ENCODE measurements at regions not wholly inside any gene's neighbourhood (a gene's known extent, or its start where the extent isn't known, plus 50 kb on each side); places are given as distances from the start of the nearest gene placed in this dataset.

DNA sequence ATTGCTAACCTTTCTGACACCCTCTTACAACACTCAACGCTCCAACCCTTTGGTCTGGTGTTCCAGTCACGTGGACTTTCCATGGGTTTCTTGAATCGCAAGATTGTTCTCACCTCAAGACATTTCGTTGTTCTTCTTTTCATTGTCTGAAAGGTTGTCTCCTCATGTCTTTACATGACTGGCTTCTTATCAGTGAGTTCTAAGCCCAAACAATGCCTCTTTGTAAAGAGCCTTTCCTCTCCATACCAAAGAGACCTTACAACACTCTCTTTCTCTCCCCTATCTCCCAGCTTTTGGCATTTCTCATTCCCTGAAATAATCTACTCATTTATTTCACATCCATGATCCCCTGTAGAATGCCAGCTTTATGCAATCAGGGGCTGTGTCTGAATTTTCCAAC is 1144.8 kb downstream of the AACS start:
- H3K27ac ChIP-seq = no peak overlapping the region
- no peak for TF ChIP-seq CTCF (IDR thresholded peaks at IDR 0.05)
- no peak for TF ChIP-seq ZFX (IDR thresholded peaks at IDR 0.05; ENCODE audit: borderline replicate concordance)

GRCh38 chr12:126210448-126210847 is 1145.2 kb downstream of the AACS start:
- H3K27ac ChIP-seq = no peak overlapping the region
- TF ChIP-seq ZFX (IDR thresholded peaks at IDR 0.05; ENCODE audit: borderline replicate concordance) = no peak

DNA sequence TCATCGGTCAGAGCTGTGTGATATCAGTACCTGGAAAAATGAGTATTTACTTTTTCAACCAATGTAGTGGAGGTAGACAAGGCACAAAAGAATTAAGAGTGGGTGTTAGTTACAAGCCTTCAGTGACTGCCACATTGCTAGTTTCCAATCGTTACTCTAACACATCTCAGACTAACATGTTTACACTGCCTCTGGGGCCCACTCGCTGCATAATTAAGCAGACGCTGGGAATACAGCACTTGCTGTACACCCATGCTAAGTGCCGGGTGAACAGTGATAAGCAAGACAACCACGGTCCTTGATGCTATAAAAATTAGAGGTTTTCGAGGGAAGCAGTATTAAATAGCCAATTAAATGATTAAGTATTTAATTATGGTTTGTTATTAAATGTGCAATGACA is 1147.6 kb downstream of the AACS start:
- no peak overlapping the region for H3K27ac ChIP-seq
- TF ChIP-seq CTCF (IDR thresholded peaks at IDR 0.05) (no peak), ZFX (IDR thresholded peaks at IDR 0.05; ENCODE audit: borderline replicate concordance) (no peak)

DNA sequence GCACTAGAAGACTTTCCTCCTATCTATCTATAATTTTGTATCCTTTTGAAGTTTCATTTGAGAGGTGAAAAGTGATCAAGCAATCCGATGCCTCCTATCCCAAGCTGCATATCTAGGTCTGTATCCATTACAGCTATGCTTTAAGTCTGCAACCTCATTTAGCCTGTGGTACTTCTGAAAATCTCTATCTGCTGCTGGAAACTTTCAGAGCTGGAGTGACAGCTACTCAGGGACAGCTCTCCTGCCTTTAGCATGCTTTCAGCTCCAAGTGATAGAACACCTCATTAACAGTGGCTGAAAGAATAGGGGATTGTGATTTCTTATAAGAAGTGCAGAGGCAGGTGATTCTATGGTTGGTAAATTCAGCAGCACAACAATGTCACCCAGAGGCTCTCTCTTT is 1153.5 kb downstream of the AACS start:
- TF ChIP-seq CTCF (IDR thresholded peaks at IDR 0.05) = no peak
- no peak for TF ChIP-seq ZFX (IDR thresholded peaks at IDR 0.05; ENCODE audit: borderline replicate concordance)
- H3K27ac ChIP-seq = no peak overlapping the region

DNA sequence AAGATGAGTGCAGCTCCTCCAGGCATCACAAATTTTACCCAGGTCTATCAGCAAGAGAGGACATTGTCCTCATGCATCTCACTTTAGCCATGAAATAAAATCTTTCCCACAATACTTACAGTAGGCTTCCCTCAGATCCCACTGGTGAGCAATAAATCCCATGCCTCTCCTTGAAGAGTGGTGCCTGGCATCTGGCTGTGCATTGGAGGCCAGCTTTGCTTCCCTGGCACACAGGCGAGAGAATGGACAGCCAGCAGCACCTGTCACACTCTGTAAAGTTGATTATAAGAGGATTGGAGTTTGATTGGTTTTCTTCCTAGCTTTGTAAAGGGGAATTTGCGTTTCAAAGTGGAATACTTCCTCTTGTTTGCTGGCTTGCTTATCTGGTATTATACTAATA is 1153.9 kb downstream of the AACS start:
- TF ChIP-seq CTCF (IDR thresholded peaks at IDR 0.05) = no peak
- TF ChIP-seq ZFX (IDR thresholded peaks at IDR 0.05; ENCODE audit: borderline replicate concordance) = no peak
- no peak overlapping the region for H3K27ac ChIP-seq

DNA sequence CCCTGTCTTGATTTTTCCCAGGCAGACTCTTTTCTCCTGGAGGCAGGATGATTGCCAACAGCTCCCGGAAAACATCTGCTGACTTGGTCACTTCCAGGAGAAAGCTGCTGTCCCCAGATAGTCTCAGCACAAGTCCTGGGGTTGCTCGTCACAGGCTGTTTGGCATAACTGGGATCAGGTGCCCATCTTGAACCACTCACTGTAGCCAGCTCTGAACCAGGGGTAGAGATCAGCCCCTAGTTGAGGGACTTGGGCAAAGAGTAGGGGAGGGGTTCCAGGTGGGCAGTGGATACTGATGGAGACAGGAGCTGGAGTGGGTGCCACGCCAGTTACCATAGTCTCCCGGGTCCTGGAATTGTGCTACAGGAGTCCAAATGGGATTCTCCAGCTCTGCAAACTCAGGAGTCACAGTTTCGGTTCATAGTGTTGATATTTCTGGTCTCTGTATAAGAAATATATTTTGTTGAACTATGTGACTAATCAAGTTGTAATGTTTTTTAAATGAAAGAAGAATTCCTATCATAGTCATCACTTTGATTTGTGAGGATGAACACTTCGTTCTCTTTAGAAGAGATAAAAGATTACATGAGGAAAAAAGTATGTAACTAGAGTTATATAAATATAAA is 1154.5 kb downstream of the AACS start:
- TF ChIP-seq CTCF (IDR thresholded peaks at IDR 0.05) = no peak
- TF ChIP-seq ZFX (IDR thresholded peaks at IDR 0.05; ENCODE audit: borderline replicate concordance) = no peak
- no peak overlapping the region for H3K27ac ChIP-seq

DNA sequence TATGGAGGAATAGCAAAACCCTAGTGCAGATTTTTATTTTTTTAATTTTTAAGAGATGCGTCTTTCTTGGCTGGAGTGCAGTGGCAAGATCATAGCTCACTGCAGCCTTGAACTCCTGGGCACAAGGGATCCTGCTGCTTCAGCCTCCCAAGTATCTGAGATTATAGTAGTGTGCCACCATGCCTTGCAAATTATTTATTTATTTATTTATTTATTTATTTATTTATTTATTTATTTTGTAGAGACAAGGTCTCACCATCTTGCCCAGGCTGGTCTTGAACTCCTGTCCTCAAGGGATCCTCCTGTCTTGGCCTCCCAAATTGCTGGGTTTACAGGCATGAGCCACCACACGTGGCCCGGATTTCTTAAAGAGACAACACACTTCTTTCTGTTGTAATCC is 1158.8 kb downstream of the AACS start:
- no peak overlapping the region for H3K27ac ChIP-seq
- TF ChIP-seq ZFX (IDR thresholded peaks at IDR 0.05; ENCODE audit: borderline replicate concordance) (no peak), CTCF (IDR thresholded peaks at IDR 0.05) (no peak)

- no peak for TF ChIP-seq CTCF (IDR thresholded peaks at IDR 0.05)
- no peak for TF ChIP-seq ZFX (IDR thresholded peaks at IDR 0.05; ENCODE audit: borderline replicate concordance)
Measured at GRCh38 chr12:126228936-126229335, 1163.7 kb downstream of the AACS start.

More at GRCh38 chr12:126228936-126229335, 1163.7 kb downstream of the AACS start:
- H3K27ac ChIP-seq = no peak overlapping the region
